Kidney (tissue), 13 donors: ENCODE measurements at regions not wholly inside any gene's neighbourhood (a gene's known extent, or its start where the extent isn't known, plus 50 kb on each side); places are given as distances from the start of the nearest gene placed in this dataset.
A peak's percentile ranks its signal among the peaks of the same experiment; 100 is the strongest.

Experiments
- DNase-seq, 5 donors: peaks; one replicate each; pipeline ENCODE4 v3.0.0-alpha.2; 2013 to 2020
- FAIRE-seq: peaks from 2 replicates; lab custom pipeline; 2012; peaks lifted over from hg19 to GRCh38; lab: Jason Lieb, UNC
- H3K27ac ChIP-seq, 2 donors: one replicate each; pipeline ENCODE4 v1.7.0; 2013; ENCODE audit warnings: low read depth in 2 of 2, low read length in 2 of 2, inconsistent platforms in 1 of 2
- H3K27me3 ChIP-seq: one replicate; pipeline ENCODE4 v1.7.1; 2013; ENCODE audit warnings: low read length, inconsistent platforms; ENCODE audit not compliant: control insufficient read depth, insufficient read depth
- H3K36me3 ChIP-seq, 3 donors: one replicate each; pipeline versions ENCODE4 v1.7.0 to v1.7.1; 2013; ENCODE audit warnings: low read length in 3 of 3, control low read depth in 1 of 3, inconsistent platforms in 1 of 3; ENCODE audit not compliant: insufficient read depth in 3 of 3, control insufficient read depth in 2 of 3
- H3K4me1 ChIP-seq, 3 donors: one replicate each; pipeline versions ENCODE4 v1.7.0 to v1.7.1; 2013; ENCODE audit warnings: low read length in 3 of 3, inconsistent platforms in 1 of 3, low read depth in 1 of 3; ENCODE audit not compliant: control insufficient read depth in 2 of 3, insufficient read depth in 2 of 3
- H3K4me3 ChIP-seq, 3 donors: one replicate each; pipeline versions ENCODE4 v1.7.0 to v1.8.1; 2013; ENCODE audit warnings: low read length in 3 of 3, control low read depth in 1 of 3, inconsistent platforms in 1 of 3
- H3K9ac ChIP-seq, 3 donors: one replicate each; pipeline versions ENCODE4 v1.7.0 to v1.7.1; 2013; ENCODE audit warnings: low read length in 3 of 3, control low read depth in 1 of 3, inconsistent platforms in 1 of 3
- H3K9me3 ChIP-seq, 3 donors: one replicate each; pipeline versions ENCODE4 v1.7.0 to v1.7.1; 2013; ENCODE audit warnings: low read length in 3 of 3, control low read depth in 1 of 3, inconsistent platforms in 1 of 3; ENCODE audit not compliant: control insufficient read depth in 2 of 3, insufficient read depth in 1 of 3
- CTCF ChIP-seq: IDR thresholded peaks from 3 replicates; pipeline ENCODE4 v1.5.1; 2012; ENCODE audit warnings: mild to moderate bottlenecking, moderate library complexity, borderline replicate concordance; ENCODE audit not compliant: insufficient read depth; ENCODE audit errors: extremely low read depth
- intact Hi-C: fragments of 100-400 bp; cut with DNase I; formaldehyde crosslinking; loops from one replicate; pipeline ENCODE4 v1.11.1; 2022
- donor health status: control.
- donor health status: control.
- donor health status: control.
- donor health status: control.
- donor health status: control.
- donor health status: DM: yes; HTN: yes; CAD: no.
- donor health status: Normal renal cell carcinoma (clear cell type).

GRCh38 chr7:96833676-96834453 is 124.2 kb upstream of the SEM1 start:
- H3K4me1 ChIP-seq: no peaks in the 10 kb centered on the region
- intact Hi-C loops: no loop called here
- no peaks in the 10 kb centered on the region for H3K36me3 ChIP-seq
- no peak for FAIRE-seq
- TF ChIP-seq CTCF: no peak
- H3K9ac ChIP-seq: no peak overlapping the region
- peak in 3 of 5 donors; percentile 44 to 72 (median 66) for DNase-seq
- no peak overlapping the region for H3K27ac ChIP-seq
- H3K9me3 ChIP-seq: no peaks in the 10 kb centered on the region
- no peak overlapping the region for H3K4me3 ChIP-seq
- no peaks in the 10 kb centered on the region for H3K27me3 ChIP-seq

GRCh38 chr7:96836456-96836855 is 126.8 kb upstream of the SEM1 start:
- FAIRE-seq: no peak
- DNase-seq: no peak
- intact Hi-C loops: no loop called here
- no peak for TF ChIP-seq CTCF
- no peak overlapping the region for H3K9ac ChIP-seq
- no peak overlapping the region for H3K27ac ChIP-seq
- H3K9me3 ChIP-seq: no peaks in the 10 kb centered on the region
- no peaks in the 10 kb centered on the region for H3K27me3 ChIP-seq
- no peaks in the 10 kb centered on the region for H3K4me1 ChIP-seq
- no peak overlapping the region for H3K4me3 ChIP-seq
- H3K36me3 ChIP-seq: no peaks in the 10 kb centered on the region

GRCh38 chr7:96837593-96837992 is 127.9 kb upstream of the SEM1 start:
- DNase-seq (no peak), FAIRE-seq (no peak)
- intact Hi-C loops: no loop called here
- H3K9me3 ChIP-seq: no peaks in the 10 kb centered on the region
- H3K4me1 ChIP-seq: no peaks in the 10 kb centered on the region
- TF ChIP-seq CTCF: no peak
- no peaks in the 10 kb centered on the region for H3K27me3 ChIP-seq
- H3K27ac ChIP-seq: peak overlapping the region in 1 of 2 donors; percentile 14
- no peak overlapping the region for H3K9ac ChIP-seq
- H3K36me3 ChIP-seq: no peaks in the 10 kb centered on the region
- no peak overlapping the region for H3K4me3 ChIP-seq
